MM.1S (cell line): ENCODE measurements at regions not wholly inside any gene's neighbourhood (a gene's known extent, or its start where the extent isn't known, plus 50 kb on each side); places are given as distances from the start of the nearest gene placed in this dataset.

Experiments used
- DNase-seq: peaks from one replicate; pipeline ENCODE4 v3.0.0-alpha.2; 2015
- H2AFZ ChIP-seq: fragments of 300-600 bp; sonication (generic); 2 replicates; pipeline ENCODE4 v1.6.0; 2016; ENCODE audit warnings: antibody characterized with exemption, low read length
- H3F3A ChIP-seq: fragments of 300-600 bp; sonication (generic); 2 replicates; pipeline ENCODE4 v1.6.1; 2016; ENCODE audit warnings: mild to moderate bottlenecking, antibody characterized with exemption, low read length, moderate library complexity, mixed read lengths; ENCODE audit not compliant: insufficient read depth
- H3K27ac ChIP-seq: fragments of 300-600 bp; sonication (generic); 2 replicates; pipeline ENCODE4 v1.5.1; 2016; ENCODE audit warnings: mild to moderate bottlenecking, low read length
- H3K27me3 ChIP-seq: fragments of 300-600 bp; sonication (generic); replicated peaks from 2 replicates; pipeline ENCODE4 v1.6.0; 2016; ENCODE audit warnings: low read length; ENCODE audit not compliant: insufficient read depth
- H3K36me3 ChIP-seq: fragments of 300-600 bp; sonication (generic); replicated peaks from 2 replicates; pipeline ENCODE4 v1.6.1; 2016; ENCODE audit warnings: mild to moderate bottlenecking, low read length, mixed read lengths; ENCODE audit not compliant: insufficient read depth
- H3K4me1 ChIP-seq: fragments of 300-600 bp; sonication (generic); 2 replicates; pipeline ENCODE4 v1.6.1; 2016; ENCODE audit warnings: low read length, mixed read lengths
- H3K4me2 ChIP-seq: fragments of 300-600 bp; sonication (generic); 2 replicates; pipeline ENCODE4 v1.6.0; 2016; ENCODE audit warnings: low read depth, low read length
- H3K4me3 ChIP-seq: fragments of 300-600 bp; sonication (generic); 2 replicates; pipeline ENCODE4 v1.5.1; 2016; ENCODE audit warnings: low read length, mixed read lengths
- H3K79me2 ChIP-seq: fragments of 300-600 bp; sonication (generic); 2 replicates; pipeline ENCODE4 v1.6.1; 2016; ENCODE audit warnings: mixed run types, low read length, mixed read lengths
- H3K9ac ChIP-seq: fragments of 300-600 bp; sonication (generic); 2 replicates; pipeline ENCODE4 v1.6.1; 2016; ENCODE audit warnings: low read length, mixed read lengths
- H3K9me2 ChIP-seq: fragments of 300-600 bp; sonication (generic); replicated peaks from 2 replicates; pipeline ENCODE4 v1.6.1; 2016; ENCODE audit warnings: mild to moderate bottlenecking, low read length, mixed read lengths; ENCODE audit not compliant: insufficient read depth
- H3K9me3 ChIP-seq: fragments of 300-600 bp; sonication (generic); replicated peaks from 2 replicates; pipeline ENCODE4 v1.6.1; 2016; ENCODE audit warnings: mild to moderate bottlenecking, low read length, mixed read lengths; ENCODE audit not compliant: insufficient read depth
- H4K20me1 ChIP-seq: fragments of 300-600 bp; sonication (generic); 2 replicates; pipeline ENCODE4 v1.6.1; 2016; ENCODE audit warnings: mild to moderate bottlenecking, low read length, moderate library complexity, mixed read lengths; ENCODE audit not compliant: insufficient read depth
- EZH2 ChIP-seq: fragments of 300-600 bp; sonication (generic); optimal IDR thresholded peaks from 2 replicates; pipeline ENCODE3; 2017; ENCODE audit warnings: low read depth, mild to moderate bottlenecking, antibody characterized with exemption, low read length, mixed read lengths
- EZH2phosphoT487 ChIP-seq: fragments of 300-600 bp; sonication (generic); IDR thresholded peaks from 2 replicates; pipeline ENCODE4 v1.6.1; 2018; ENCODE audit warnings: antibody characterized with exemption, low read length
- TF ChIP-seq, protein P1 (sequence below): fragments of 300-600 bp; sonication (generic); IDR thresholded peaks from 2 replicates; pipeline ENCODE4 v1.5.1; 2016; ENCODE audit warnings: antibody characterized with exemption, low read length, mixed read lengths

DNA sequence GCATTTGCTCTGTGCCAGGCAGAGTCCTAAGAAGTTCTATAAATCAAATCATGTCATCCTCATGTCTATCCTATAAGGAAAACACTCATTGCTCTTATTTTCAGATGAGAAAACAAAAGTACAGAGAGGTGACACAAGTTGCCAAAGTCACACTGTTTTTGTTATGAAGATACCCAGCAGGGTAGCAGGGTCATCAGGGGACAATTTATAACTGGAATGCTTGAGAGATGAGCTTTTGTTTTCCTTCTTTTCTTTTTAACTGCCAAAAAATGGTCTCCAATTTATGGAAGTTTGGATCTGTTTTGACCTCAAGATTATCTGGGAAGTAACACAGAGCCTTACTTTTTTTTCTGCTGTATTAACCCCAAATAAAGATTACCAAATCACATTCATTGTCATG lies 354.1 kb downstream of the SUCLA2 start:
- H3K9ac ChIP-seq: no peak overlapping the region
- no peak overlapping the region for H3K4me2 ChIP-seq
- no peak overlapping the region for H3K27ac ChIP-seq

DNA sequence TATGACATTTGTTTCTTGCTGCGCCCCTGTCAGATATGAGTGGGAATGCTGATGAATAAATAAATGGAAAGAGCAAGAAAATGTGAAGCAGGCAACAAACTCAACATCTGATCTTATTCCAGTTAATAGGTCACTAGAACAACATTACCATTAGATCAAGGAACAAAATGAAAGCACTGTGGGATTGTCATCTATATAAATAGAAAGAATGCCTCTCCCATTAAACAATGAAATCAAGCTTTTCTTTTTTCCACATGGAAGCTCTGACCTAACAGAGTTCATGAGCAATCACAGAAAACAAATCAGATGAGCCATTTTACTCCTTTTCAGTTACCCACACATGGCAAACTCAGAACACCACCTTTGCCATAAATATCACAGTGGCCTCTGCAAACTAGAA lies 354.8 kb downstream of the SUCLA2 start:
- H4K20me1 ChIP-seq: no peaks in the 10 kb centered on the region
- H3K9me2 ChIP-seq: no peaks in the 10 kb centered on the region
- TF ChIP-seq, protein P1, sequence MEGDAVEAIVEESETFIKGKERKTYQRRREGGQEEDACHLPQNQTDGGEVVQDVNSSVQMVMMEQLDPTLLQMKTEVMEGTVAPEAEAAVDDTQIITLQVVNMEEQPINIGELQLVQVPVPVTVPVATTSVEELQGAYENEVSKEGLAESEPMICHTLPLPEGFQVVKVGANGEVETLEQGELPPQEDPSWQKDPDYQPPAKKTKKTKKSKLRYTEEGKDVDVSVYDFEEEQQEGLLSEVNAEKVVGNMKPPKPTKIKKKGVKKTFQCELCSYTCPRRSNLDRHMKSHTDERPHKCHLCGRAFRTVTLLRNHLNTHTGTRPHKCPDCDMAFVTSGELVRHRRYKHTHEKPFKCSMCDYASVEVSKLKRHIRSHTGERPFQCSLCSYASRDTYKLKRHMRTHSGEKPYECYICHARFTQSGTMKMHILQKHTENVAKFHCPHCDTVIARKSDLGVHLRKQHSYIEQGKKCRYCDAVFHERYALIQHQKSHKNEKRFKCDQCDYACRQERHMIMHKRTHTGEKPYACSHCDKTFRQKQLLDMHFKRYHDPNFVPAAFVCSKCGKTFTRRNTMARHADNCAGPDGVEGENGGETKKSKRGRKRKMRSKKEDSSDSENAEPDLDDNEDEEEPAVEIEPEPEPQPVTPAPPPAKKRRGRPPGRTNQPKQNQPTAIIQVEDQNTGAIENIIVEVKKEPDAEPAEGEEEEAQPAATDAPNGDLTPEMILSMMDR: no peak
- no peak for TF ChIP-seq EZH2phosphoT487
- no peak for TF ChIP-seq EZH2
- H3K4me3 ChIP-seq: no peak overlapping the region
- H3K9ac ChIP-seq: no peak overlapping the region
- no peaks in the 10 kb centered on the region for H3K79me2 ChIP-seq
- no peak overlapping the region for H2AFZ ChIP-seq
- H3K27me3 ChIP-seq: no peaks in the 10 kb centered on the region
- no peaks in the 10 kb centered on the region for H3K36me3 ChIP-seq
- H3K4me2 ChIP-seq: no peak overlapping the region
- no peaks in the 10 kb centered on the region for H3F3A ChIP-seq
- H3K9me3 ChIP-seq: no peaks in the 10 kb centered on the region
- no peak for DNase-seq
- H3K27ac ChIP-seq: no peak overlapping the region
- no peaks in the 10 kb centered on the region for H3K4me1 ChIP-seq

More for the DNA sequence above, 354.1 kb downstream of the SUCLA2 start:
- TF ChIP-seq, protein P1: no peak
- no peak for TF ChIP-seq EZH2
- TF ChIP-seq EZH2phosphoT487: no peak
- Histone ChIP-seq H3K27me3 (no peaks in the 10 kb centered on the region), H3K9me2 (no peaks in the 10 kb centered on the region), H3K4me1 (no peaks in the 10 kb centered on the region), H4K20me1 (no peaks in the 10 kb centered on the region), H3K4me3 (no peak overlapping the region), H3F3A (no peaks in the 10 kb centered on the region), H3K9me3 (no peaks in the 10 kb centered on the region), H3K79me2 (no peaks in the 10 kb centered on the region), H2AFZ (no peak overlapping the region), H3K36me3 (no peaks in the 10 kb centered on the region)
- DNase-seq: no peak

DNA sequence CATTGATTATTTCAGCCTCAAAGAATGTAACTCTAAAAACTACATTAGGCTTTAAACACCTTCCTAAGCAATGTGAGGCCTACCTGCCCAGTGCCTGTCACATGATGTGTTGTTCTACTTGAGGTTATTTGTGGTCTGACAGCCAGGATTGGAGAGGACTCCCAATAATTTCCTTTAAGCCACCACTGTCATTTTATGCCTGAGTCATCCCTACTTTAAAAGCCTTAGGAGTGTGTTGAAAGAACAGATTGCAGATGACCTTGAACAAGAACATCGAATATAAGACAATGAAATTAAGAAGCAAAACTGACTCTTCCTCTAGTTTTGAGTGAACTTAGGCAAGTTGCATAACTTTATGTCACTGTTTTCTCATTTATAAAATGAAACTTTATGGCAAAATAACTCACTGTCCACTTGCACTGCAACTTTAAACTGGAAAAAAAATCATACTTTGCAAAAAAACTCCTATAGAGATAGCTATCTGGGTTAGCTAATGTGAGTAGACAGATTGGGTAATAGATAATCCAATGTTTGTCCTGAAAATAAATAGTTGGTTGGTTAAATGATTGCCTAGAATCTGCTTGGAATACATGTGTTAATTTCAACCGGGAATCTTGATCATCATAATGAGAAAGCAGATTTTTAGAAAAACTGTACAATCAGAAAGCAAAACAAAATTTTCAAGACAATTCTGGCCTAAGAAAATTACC lies 361.2 kb downstream of the SUCLA2 start:
- Histone ChIP-seq H3F3A (no peaks in the 10 kb centered on the region), H3K36me3 (no peaks in the 10 kb centered on the region), H3K79me2 (no peaks in the 10 kb centered on the region), H3K27ac (no peak overlapping the region), H3K9me2 (no peaks in the 10 kb centered on the region), H2AFZ (no peak overlapping the region), H3K9me3 (no peaks in the 10 kb centered on the region), H3K4me1 (no peaks in the 10 kb centered on the region), H3K27me3 (no peaks in the 10 kb centered on the region), H3K4me2 (no peak overlapping the region), H4K20me1 (no peaks in the 10 kb centered on the region), H3K4me3 (no peak overlapping the region), H3K9ac (no peak overlapping the region)
- no peak for TF ChIP-seq EZH2phosphoT487
- no peak for DNase-seq

DNA sequence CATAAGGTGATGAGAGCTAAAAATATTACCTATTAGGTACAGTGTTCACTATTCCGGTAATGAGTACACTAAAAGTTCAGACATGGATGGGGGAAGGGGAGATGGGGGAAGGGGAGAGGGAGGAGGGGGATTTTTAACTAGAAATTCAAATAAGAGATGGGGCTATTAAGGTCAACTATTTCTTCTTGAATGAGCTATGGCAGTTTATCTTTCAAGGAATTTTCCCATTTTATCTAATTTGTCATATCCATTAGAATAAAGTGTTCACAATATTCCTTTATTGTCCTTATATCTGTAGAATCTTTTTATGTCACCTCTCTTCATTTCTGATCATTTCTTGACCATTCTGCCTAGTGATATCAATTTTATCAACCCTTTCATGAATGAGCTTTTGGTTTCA lies 362.4 kb downstream of the SUCLA2 start:
- Histone ChIP-seq H3K4me2 (no peak overlapping the region), H3K4me1 (no peaks in the 10 kb centered on the region), H3F3A (no peaks in the 10 kb centered on the region), H3K4me3 (no peak overlapping the region), H3K79me2 (no peaks in the 10 kb centered on the region), H3K9ac (no peak overlapping the region), H3K36me3 (no peaks in the 10 kb centered on the region), H2AFZ (no peak overlapping the region), H3K9me2 (no peaks in the 10 kb centered on the region), H3K27ac (no peak overlapping the region), H3K9me3 (no peaks in the 10 kb centered on the region), H3K27me3 (no peaks in the 10 kb centered on the region), H4K20me1 (no peaks in the 10 kb centered on the region)
- no peak for DNase-seq
- no peak for TF ChIP-seq EZH2phosphoT487
- TF ChIP-seq, protein P1: no peak
- TF ChIP-seq EZH2: no peak
